ENCODE measurements at regions not wholly inside any gene's neighbourhood (a gene's known extent, or its start where the extent isn't known, plus 50 kb on each side); places are given as distances from the start of the nearest gene placed in this dataset.

GRCh38 chr1:39117899-39118450, 86.5 kb upstream of the MACF1 start:
- TF ChIP-seq CTCF (IDR thresholded peaks at IDR 0.05) (no peak), POLR2A (IDR thresholded peaks at IDR 0.05) (no peak)

All from uterus (tissue), 2 donors.